ENCODE measurements at regions not wholly inside any gene's neighbourhood (a gene's known extent, or its start where the extent isn't known, plus 50 kb on each side); places are given as distances from the start of the nearest gene placed in this dataset.

DNA sequence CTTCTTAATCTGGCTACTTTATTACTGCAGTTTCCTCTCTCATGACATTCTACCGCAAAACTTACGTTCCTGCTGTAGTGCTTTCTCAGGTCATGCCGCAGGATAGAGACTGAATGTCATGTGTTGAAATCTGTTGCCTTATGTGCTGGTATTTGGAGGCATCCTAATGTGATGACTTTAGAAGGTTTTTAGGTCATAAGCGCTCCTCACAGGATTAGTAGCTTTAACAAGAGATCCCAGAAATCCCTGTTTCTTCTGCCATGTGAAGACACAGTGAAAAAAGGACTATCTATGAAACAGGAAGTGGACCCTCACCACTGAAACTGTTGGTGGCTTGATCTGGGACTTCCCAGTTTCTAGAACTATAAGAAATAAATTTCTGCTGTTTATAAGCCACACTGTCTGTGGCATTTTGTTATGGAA lies 209.3 kb downstream of the LACC1 start:
- H2BK5ac ChIP-seq (ENCODE audit: low read depth, low read length): no peak overlapping the region
- H3K14ac ChIP-seq (ENCODE audit: insufficient read length): no peak overlapping the region
- H3K27me3 ChIP-seq (replicated peaks in 1 of 4; ENCODE audit: control insufficient read depth in 3 of 4, extremely low read depth in 1 of 4, insufficient read depth in 3 of 4, low read length in 3 of 4): no peaks in the 10 kb centered on the region
- H3K27ac ChIP-seq (ENCODE audit: low read depth, low read length): no peak overlapping the region
- FAIRE-seq (no peak), DNase-seq (ENCODE audit: low read depth in 1 of 2, low spot score in 2 of 2) (no peak)
- no peak overlapping the region for H3K23ac ChIP-seq (ENCODE audit: insufficient read length)
- H3K4me1 ChIP-seq (replicated peaks in 1 of 4; ENCODE audit: control insufficient read depth in 3 of 4, insufficient read depth in 4 of 4, low read length in 3 of 4): no peaks in the 10 kb centered on the region
- H3K4me2 ChIP-seq (ENCODE audit: insufficient read depth in 1 of 2, low read depth in 2 of 2, low read length in 2 of 2): no peak overlapping the region
- POLR2A ChIA-PET (ENCODE audit: partially characterized antibody): interaction anchor here (0.9 kb wide), 1 partner anchor 9 kb away, joined by 4 read pairs; no protein-coding TSS in a partner anchor
- no peak overlapping the region for H2BK15ac ChIP-seq (ENCODE audit: low read length)
- H3K79me1 ChIP-seq (ENCODE audit: low read depth, low read length): no peaks in the 10 kb centered on the region
- H4K8ac ChIP-seq (ENCODE audit: extremely low read depth, insufficient read depth, low read length): no peak overlapping the region
- no peaks in the 10 kb centered on the region for H3K36me3 ChIP-seq (ENCODE audit: control insufficient read depth in 2 of 4, insufficient read depth in 4 of 4, low read length in 3 of 4)
- no peak overlapping the region for H3K4ac ChIP-seq (replicated peaks; ENCODE audit: insufficient read length, low read depth, low read length)
- CTCF ChIA-PET (ENCODE audit: partially characterized antibody): interaction anchor here (0.5 to 0.8 kb wide), 3 partner anchors 9 to 1725 kb away, joined by 3 read pairs; no protein-coding TSS in a partner anchor
- H2BK20ac ChIP-seq (ENCODE audit: low read length): no peak overlapping the region
- 99% methylated on average over 4 of the region's 4 CpGs; no CpG with 5 or more reads in 1 of the 2 experiments for WGBS, 2 experiments (ENCODE audit: extremely low coverage in 1 of 2, insufficient coverage in 1 of 2, insufficient read length in 1 of 2, insufficient replicate concordance in 2 of 2, low coverage in 1 of 2, low lambda C conversion rate in 2 of 2, missing lambda C conversion rate in 1 of 2)
- no peaks in the 10 kb centered on the region for H3K23me2 ChIP-seq (ENCODE audit: low read depth, low read length)
- H3K9ac ChIP-seq (replicated peaks in 1 of 4; ENCODE audit: extremely low read depth in 1 of 4, low read depth in 3 of 4, low read length in 3 of 4): no peak overlapping the region
- no peak overlapping the region for H2BK12ac ChIP-seq (ENCODE audit: low read depth, low read length)
- no peak overlapping the region for H2BK120ac ChIP-seq (replicated peaks; ENCODE audit: low read depth, low read length)
- H3K79me2 ChIP-seq (ENCODE audit: control insufficient read depth in 1 of 2, insufficient read depth in 2 of 2, low read length in 2 of 2): no peaks in the 10 kb centered on the region
- H2AFZ ChIP-seq (ENCODE audit: low read length): no peak overlapping the region
- no peak overlapping the region for H2AK5ac ChIP-seq (ENCODE audit: low read depth, low read length)
- H3K18ac ChIP-seq (ENCODE audit: extremely low read depth, low read length): no peak overlapping the region
- no peak overlapping the region for H3K56ac ChIP-seq (replicated peaks; ENCODE audit: insufficient read length, low read depth, low read length)
- no peak overlapping the region for H3K4me3 ChIP-seq (ENCODE audit: extremely low read depth in 1 of 4, insufficient read depth in 2 of 4, low read depth in 3 of 4, low read length in 4 of 4)
- H4K5ac ChIP-seq (ENCODE audit: insufficient read length, low read depth, low read length): no peak overlapping the region
- no peaks in the 10 kb centered on the region for H4K20me1 ChIP-seq (replicated peaks in 1 of 2; ENCODE audit: control insufficient read depth in 1 of 2, insufficient read depth in 2 of 2, low read length in 2 of 2)
- peaks cover 0 to 6% of the 10 kb centered on the region in 2 experiments; a peak in 2 of 4 replicates for H3K9me3 ChIP-seq (ENCODE audit: insufficient read depth in 2 of 2, low read depth in 1 of 2, low read length in 1 of 2)
- no peak overlapping the region for H4K91ac ChIP-seq (replicated peaks; ENCODE audit: insufficient read length, low read length)
- TF ChIP-seq, protein P1, sequence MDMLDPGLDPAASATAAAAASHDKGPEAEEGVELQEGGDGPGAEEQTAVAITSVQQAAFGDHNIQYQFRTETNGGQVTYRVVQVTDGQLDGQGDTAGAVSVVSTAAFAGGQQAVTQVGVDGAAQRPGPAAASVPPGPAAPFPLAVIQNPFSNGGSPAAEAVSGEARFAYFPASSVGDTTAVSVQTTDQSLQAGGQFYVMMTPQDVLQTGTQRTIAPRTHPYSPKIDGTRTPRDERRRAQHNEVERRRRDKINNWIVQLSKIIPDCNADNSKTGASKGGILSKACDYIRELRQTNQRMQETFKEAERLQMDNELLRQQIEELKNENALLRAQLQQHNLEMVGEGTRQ (IDR thresholded peaks at IDR 0.05; ENCODE audit: low read length): no peak
- TF ChIP-seq POU5F1 (IDR thresholded peaks at IDR 0.05; ENCODE audit: low read depth, low read length): no peak
- TF ChIP-seq TAF7 (optimal IDR thresholded peaks at IDR 0.05; ENCODE audit: borderline replicate concordance, low read depth, low read length): no peak
- TF ChIP-seq PHF8 (conservative IDR thresholded peaks at IDR 0.05; ENCODE audit: low read depth, low read length): no peak
- no peak for TF ChIP-seq FOSL1 (IDR thresholded peaks at IDR 0.05; ENCODE audit: insufficient read depth, low read depth, low read length)
- TF ChIP-seq RNF2 (IDR thresholded peaks at IDR 0.05; ENCODE audit: borderline replicate concordance, low read depth, low read length, missing control alignments, poor library complexity, severe bottlenecking): no peak
- no peak for TF ChIP-seq POLR2AphosphoS5 (IDR thresholded peaks at IDR 0.05; ENCODE audit: low read depth, low read length)
- TF ChIP-seq HDAC2 (IDR thresholded peaks at IDR 0.05; ENCODE audit: borderline replicate concordance in 1 of 2, low read depth in 2 of 2, low read length in 2 of 2): no peak
- no peak for TF ChIP-seq CBX8 (IDR thresholded peaks at IDR 0.05; ENCODE audit: borderline replicate concordance, low read depth, low read length)
- no peak for TF ChIP-seq CEBPB (IDR thresholded peaks at IDR 0.05; ENCODE audit: low read depth, low read length)
- TF ChIP-seq NANOG (IDR thresholded peaks at IDR 0.05; ENCODE audit: insufficient read depth, low read depth, low read length, poor library complexity, severe bottlenecking): no peak
- no peak for TF ChIP-seq ZNF274 (IDR thresholded peaks at IDR 0.05; ENCODE audit: borderline replicate concordance, extremely low read depth, low read length)
